ENCODE measurements at regions not wholly inside any gene's neighbourhood (a gene's known extent, or its start where the extent isn't known, plus 50 kb on each side); places are given as distances from the start of the nearest gene placed in this dataset.

DNA sequence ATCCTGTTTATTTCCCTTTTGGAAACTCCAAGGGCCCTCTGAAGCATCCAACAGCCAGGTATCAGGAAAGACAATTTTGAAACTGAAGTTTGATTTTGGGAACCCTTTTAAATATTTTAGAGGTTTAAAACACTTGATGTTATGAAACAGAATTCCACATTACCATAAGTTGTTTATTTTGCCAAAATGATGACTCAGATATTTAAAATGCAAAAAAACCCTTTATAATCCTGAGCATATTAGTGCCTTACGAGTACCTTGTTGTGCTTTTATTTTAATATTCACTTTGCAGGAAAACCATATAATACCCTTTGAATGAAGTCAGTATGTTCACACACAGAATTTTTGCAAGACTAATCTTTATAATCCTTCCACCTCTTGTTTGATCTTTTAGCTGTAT, 765.1 kb upstream of the CA10 start:
- TF ChIP-seq, protein P1, sequence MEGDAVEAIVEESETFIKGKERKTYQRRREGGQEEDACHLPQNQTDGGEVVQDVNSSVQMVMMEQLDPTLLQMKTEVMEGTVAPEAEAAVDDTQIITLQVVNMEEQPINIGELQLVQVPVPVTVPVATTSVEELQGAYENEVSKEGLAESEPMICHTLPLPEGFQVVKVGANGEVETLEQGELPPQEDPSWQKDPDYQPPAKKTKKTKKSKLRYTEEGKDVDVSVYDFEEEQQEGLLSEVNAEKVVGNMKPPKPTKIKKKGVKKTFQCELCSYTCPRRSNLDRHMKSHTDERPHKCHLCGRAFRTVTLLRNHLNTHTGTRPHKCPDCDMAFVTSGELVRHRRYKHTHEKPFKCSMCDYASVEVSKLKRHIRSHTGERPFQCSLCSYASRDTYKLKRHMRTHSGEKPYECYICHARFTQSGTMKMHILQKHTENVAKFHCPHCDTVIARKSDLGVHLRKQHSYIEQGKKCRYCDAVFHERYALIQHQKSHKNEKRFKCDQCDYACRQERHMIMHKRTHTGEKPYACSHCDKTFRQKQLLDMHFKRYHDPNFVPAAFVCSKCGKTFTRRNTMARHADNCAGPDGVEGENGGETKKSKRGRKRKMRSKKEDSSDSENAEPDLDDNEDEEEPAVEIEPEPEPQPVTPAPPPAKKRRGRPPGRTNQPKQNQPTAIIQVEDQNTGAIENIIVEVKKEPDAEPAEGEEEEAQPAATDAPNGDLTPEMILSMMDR (IDR thresholded peaks at IDR 0.05), result no peak
- TF ChIP-seq POLR2A (IDR thresholded peaks at IDR 0.05), result no peak
